Occipital lobe (tissue), 2 donors: ENCODE measurements at regions not wholly inside any gene's neighbourhood (a gene's known extent, or its start where the extent isn't known, plus 50 kb on each side); places are given as distances from the start of the nearest gene placed in this dataset. TPM values are rescaled to one million over a fixed set of nuclear protein-coding genes. Genes with fewer than 3 reads are reported as not detected.
A peak's percentile ranks its signal among the peaks of the same experiment; 100 is the strongest.

Source experiments
- DNase-seq: peaks from one replicate; lab custom pipeline; 2025; lab: John Stamatoyannopoulos, UW
- small RNA-seq: library from RNA; depleted of rRNA; stranded (forward); fragments of <200 nt; gene quantifications from one replicate; pipeline ENCODE3, GENCODE V24; 2014

DNA sequence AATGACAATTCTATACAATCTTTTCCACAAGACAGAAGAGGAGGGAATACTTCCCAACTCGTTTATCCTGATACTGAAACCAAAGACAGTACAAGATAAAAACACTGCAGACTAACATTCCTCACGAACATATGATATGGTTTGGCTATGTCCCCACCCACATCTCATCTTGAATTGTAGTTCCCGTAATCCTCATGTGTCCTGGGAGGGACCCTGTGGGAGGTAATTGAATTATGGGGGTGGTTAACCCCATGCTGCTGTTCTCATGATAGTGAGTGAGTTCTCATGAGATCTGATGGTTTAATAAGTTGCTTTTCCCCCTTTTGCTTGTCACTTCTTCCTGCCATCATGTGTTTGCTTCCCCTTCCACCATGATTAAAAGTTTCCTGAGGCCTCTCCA is 83.9 kb upstream of the PROK2 start:
- DNase-seq: no peak

DNA sequence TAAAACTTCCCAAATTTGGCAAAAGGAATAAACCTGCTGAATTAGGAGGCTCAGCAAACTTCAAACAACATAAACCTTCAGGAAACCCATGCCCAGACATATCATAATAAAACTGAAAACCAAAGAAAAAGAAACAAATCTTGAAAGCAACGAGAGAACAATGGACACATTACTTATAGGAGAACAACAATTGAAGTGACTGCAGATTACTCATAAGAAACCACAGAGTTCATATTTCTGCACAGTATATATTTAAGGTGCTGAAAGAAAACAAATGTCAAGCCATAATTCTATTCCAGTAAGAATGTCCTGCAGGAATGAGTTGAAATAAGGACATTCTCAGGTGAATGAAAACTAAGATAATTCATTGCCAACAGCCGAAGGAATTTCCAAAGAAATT is 80.8 kb upstream of the PROK2 start:
- no peak for DNase-seq

DNA sequence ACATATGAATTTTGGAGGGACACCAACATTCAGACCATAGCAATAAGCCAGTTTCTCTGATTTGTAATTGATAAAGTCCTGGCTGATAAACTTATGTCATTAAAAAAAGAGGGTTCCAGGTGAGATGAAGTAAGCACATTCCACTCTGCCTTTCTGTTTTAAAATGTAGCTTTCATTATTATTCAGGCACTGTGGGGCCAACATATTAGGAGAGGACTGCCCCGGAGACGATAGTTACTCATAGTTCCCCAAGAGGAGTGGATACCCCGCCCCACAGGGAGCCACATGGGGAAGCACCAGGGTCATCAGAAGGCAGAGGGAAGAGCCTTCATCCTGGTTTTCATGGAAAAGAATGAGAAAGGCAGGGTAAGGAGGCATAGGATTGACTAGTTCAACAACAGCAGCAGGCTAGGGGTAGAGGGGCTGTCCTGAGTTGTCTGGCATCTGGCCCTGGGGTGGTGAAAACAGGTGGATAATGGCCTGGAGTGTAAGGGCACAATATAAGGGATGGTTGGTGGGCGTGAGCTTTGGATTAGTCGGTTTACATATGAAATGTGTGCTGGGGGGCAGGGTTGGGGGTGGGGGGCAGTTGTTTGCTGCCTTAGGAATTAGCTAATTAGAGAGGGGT is 78.7 kb upstream of the PROK2 start:
- no peak for DNase-seq

- no peak for DNase-seq
Observed at GRCh38 chr3:71862371-71863140, 77.6 kb upstream of the PROK2 start.

DNA sequence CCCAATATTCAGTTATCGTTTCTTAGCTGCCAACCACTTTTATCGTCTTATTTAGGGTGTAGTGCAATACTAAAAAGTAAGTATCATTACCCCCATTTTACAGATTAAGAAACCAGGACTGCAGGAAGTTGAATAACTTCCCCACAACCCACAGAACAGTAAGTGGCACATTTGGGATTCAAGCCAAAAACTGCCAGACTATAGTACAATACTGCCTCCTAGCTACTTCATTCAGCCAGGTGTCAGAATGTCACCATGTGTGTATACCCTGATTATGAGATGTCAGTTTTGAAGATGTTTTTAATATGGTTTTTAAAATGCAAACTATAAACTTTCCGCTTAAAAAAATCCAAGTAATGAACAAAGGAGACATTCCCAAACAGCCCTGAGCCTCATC is 74.2 kb upstream of the PROK2 start:
- peak; percentile 4 for DNase-seq

- DNase-seq: no peak
Observed at GRCh38 chr3:71858503-71859122, 73.7 kb upstream of the PROK2 start.

DNA sequence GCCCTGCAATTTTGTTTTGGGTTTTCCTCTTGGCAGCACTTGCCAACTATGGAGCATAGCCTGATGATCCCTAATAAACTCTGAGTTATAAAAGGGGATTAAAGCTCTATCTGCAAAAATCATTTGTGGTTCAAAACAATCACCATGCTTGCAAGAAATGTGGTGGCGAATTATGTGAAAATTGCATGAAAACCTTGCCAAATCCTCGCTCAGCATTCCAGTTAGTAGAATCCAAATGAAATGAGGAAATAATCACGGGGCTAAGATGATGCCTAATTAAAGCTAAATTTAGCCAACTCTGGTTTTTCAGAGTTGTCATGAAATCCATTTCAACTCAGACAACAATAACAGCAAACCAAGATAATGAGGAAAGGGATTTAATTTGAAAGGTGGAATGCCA is 73.0 kb upstream of the PROK2 start:
- no peak for DNase-seq

DNA sequence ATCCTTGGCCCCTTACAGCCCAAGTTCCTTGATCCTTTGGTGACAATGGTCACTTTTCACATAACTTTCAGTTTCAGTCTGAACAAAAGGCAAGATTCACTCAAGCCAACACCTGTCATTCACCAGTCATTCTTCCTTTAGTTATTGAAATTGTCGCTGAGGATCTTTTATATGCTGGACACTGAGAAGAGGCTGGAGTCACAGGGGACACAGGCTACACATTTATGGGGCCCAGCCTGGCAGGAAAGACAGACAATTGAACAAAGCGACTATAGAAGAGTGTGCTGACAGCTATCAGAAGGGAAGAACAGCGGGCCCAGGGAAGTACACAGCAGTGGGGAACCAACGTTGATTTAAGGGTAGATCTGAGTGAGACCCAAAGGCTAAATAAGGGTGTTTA is 69.8 kb upstream of the PROK2 start:
- no peak for DNase-seq

GRCh38 chr3:71854096-71854495 is 69.1 kb upstream of the PROK2 start:
- DNase-seq: no peak

DNA sequence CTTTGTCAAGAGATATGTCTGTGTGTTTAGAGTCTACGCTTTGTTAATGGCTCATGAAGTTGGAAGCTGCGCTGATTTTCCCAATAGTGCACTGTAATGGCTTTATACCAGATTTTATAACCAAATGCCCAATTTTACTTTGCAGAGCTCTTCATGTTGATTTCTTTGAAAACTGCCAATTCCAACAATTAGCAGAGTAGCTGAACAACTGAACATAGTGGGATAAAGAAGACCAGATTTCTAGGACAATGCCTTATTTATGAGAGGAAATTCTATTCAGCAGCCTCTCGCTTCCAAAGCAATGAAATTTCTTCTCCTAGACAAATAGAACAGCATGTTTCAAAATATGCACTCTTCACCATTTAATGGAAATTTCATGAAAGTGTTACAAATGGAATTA is 66.9 kb upstream of the PROK2 start:
- no peak for DNase-seq

DNA sequence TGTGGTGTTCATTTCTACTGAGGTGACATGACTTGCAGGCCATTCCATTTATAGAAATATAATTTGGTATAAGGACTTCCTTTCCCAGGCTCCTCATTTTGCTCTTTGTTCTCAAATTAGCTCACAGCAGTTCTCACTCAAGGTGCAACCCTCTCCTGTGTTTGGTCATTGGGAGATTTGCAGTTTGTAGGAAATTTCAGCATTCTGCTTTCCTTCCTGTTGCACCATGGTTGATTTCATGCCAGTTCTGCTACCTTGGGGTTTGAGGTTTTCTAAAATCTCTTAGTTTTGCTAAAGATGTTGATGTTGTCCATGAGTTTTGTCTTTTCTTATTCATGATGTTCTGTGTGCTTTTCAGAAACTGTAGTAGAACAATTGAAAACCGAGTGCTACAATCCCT is 65.7 kb upstream of the PROK2 start:
- DNase-seq: no peak

DNA sequence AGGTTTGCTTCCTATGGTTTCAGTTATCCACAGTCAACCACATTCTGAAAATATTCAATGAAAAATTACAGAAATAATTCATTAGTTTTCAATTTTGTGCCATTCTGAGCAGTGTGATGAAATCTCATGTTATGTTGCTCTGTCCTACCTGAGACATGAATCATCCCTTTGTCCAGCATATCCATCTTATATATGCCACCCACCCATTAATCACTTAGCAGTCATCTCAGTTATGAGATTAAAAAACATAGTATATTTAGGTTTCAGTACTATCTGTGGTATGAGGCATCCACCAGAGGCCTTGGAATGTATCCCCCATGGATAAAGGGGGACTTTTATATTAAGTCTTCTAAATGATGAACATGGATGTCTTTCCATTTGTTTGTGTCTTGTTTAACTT is 64.7 kb upstream of the PROK2 start:
- no peak for DNase-seq

- no peak for DNase-seq
Observed at GRCh38 chr3:71847794-71848193, 62.8 kb upstream of the PROK2 start.

DNA sequence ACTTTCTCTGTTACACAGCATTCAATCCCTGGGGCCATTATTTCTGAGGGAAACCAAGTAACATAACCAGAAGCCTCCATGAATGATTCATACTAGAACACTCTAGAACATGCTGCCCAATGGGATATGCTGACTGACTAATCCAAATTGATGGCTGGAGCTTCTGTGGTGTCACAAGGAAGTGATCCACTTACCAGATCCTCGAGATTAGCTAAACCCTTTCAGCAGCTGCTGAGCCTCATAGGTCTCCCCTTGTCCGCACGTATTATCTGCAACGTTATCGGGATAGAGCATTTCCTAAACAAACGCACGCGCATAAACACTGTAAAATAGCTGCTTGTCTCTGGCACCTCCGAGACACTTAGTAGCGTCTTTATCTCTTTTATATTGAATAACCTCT is 61.2 kb upstream of the PROK2 start:
- no peak for DNase-seq

DNA sequence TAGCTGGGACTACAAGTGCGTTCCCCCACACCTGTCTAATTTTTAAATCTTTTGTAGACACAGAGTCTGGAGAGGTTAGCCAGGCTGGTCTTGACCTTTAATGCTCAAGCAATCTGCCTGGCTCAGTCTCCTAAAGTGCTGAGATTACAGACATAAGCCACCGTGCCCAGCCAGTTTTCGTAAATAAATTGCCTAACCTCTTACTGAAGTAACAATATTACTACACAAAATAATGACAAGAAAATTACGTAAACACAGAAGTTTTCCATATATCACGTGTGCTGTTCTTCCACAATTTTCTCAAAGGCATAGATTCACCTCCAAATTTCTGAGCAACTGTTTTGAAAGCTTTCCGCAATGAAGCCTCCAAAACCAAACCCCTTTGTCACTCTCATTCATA is 58.1 kb upstream of the PROK2 start:
- DNase-seq: no peak

DNA sequence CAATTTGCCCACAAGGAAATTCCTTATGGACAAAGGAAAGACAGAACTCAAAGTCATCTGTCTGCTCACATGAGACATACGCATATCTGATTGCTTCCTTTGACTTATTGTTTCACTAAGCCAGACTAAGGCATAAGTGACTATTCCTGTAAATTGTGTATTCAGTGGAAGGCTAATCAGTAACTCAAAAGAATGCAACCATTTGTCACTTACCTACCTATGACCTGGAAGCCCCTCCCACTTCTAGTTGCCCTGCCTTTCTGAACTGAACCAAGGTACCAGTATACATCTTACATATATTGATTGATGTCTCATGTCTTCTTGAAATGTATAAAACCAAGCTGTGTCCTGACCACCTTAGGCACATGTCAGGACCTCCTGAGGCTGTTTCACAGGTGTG is 53.5 kb upstream of the PROK2 start:
- no peak for DNase-seq

Small RNAs in the stretch of these regions (small RNA-seq; reads per million reads assigned to genes)
- gene AC104435.1 (not detected), gene AC105265.1 (not detected), gene RNA5SP136 (not detected), gene RNU1-62P (not detected), gene UBE2Q2P9 (not detected)
